ENCODE measurements at regions not wholly inside any gene's neighbourhood (a gene's known extent, or its start where the extent isn't known, plus 50 kb on each side); places are given as distances from the start of the nearest gene placed in this dataset.
A peak's percentile ranks its signal among the peaks of the same experiment; 100 is the strongest.

GRCh38 chr4:111797455-111798163 lies 347.6 kb upstream of the FAM241A start:
- Mint-ChIP-seq H3K27ac (ENCODE audit: unreplicated experiment) (no peak overlapping the region), H3K4me3 (ENCODE audit: unreplicated experiment) (peak overlapping the region; percentile 20), H3K36me3 (ENCODE audit: insufficient read depth, unreplicated experiment) (no peaks in the 10 kb centered on the region), H3K27me3 (ENCODE audit: insufficient read depth, unreplicated experiment) (peaks cover 4% of the 10 kb centered on the region), H3K4me1 (ENCODE audit: low read depth, unreplicated experiment) (no peaks in the 10 kb centered on the region), H3K9me3 (ENCODE audit: unreplicated experiment) (no peaks in the 10 kb centered on the region)
- no peak for DNase-seq
- POLR2A ChIA-PET = no interaction called here
- Histone ChIP-seq H3K9me3 (no peaks in the 10 kb centered on the region), H3K36me3 (ENCODE audit: control insufficient read depth, insufficient read depth, low read length) (no peaks in the 10 kb centered on the region), H3K4me1 (peaks cover 14% of the 10 kb centered on the region), H3K4me3 (ENCODE audit: low read depth, low read length) (no peak overlapping the region), H3K27me3 (replicated peaks; ENCODE audit: control insufficient read depth, insufficient read depth, low read length) (no peaks in the 10 kb centered on the region)
- CTCF ChIA-PET = no interaction called here
- BruUV-seq (replicated peaks) = no TSS peak
- TF ChIP-seq, protein P1, sequence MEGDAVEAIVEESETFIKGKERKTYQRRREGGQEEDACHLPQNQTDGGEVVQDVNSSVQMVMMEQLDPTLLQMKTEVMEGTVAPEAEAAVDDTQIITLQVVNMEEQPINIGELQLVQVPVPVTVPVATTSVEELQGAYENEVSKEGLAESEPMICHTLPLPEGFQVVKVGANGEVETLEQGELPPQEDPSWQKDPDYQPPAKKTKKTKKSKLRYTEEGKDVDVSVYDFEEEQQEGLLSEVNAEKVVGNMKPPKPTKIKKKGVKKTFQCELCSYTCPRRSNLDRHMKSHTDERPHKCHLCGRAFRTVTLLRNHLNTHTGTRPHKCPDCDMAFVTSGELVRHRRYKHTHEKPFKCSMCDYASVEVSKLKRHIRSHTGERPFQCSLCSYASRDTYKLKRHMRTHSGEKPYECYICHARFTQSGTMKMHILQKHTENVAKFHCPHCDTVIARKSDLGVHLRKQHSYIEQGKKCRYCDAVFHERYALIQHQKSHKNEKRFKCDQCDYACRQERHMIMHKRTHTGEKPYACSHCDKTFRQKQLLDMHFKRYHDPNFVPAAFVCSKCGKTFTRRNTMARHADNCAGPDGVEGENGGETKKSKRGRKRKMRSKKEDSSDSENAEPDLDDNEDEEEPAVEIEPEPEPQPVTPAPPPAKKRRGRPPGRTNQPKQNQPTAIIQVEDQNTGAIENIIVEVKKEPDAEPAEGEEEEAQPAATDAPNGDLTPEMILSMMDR (IDR thresholded peaks at IDR 0.05; ENCODE audit: insufficient read depth in 1 of 2, low read depth in 1 of 2, low read length in 1 of 2, severe bottlenecking in 1 of 2, unreplicated experiment in 1 of 2) = no peak
- intact Hi-C loops (cut with micrococcal nuclease; ENCODE audit: unreplicated experiment) = loop anchor here (1.0 kb wide), 1 partner anchor 155 kb away; no protein-coding TSS in a partner anchor

- no peak for DNase-seq
- H3K36me3 ChIP-seq (ENCODE audit: control insufficient read depth, insufficient read depth, low read length) = no peaks in the 10 kb centered on the region
- Mint-ChIP-seq H3K9me3 (ENCODE audit: unreplicated experiment) (no peaks in the 10 kb centered on the region), H3K27ac (ENCODE audit: unreplicated experiment) (no peak overlapping the region), H3K27me3 (ENCODE audit: insufficient read depth, unreplicated experiment) (peaks cover 4% of the 10 kb centered on the region), H3K36me3 (ENCODE audit: insufficient read depth, unreplicated experiment) (no peaks in the 10 kb centered on the region), H3K4me1 (ENCODE audit: low read depth, unreplicated experiment) (no peaks in the 10 kb centered on the region), H3K4me3 (ENCODE audit: unreplicated experiment) (no peak overlapping the region)
- POLR2A ChIA-PET = no interaction called here
- H3K4me3 ChIP-seq (ENCODE audit: low read depth, low read length) = no peak overlapping the region
- CTCF ChIA-PET = no interaction called here
- H3K9me3 ChIP-seq = no peaks in the 10 kb centered on the region
- TF ChIP-seq, protein P1 (IDR thresholded peaks at IDR 0.05; ENCODE audit: insufficient read depth in 1 of 2, low read depth in 1 of 2, low read length in 1 of 2, severe bottlenecking in 1 of 2, unreplicated experiment in 1 of 2) = peak in 1 of 2 experiments; percentile 27
- H3K4me1 ChIP-seq = peaks cover 8% of the 10 kb centered on the region; the same call in 1 of the 2 replicates
- intact Hi-C loops (cut with micrococcal nuclease; ENCODE audit: unreplicated experiment) = loop anchor here (1.0 kb wide), 1 partner anchor 157 kb away; no protein-coding TSS in a partner anchor
- no TSS peak for BruUV-seq (replicated peaks)
- H3K27me3 ChIP-seq (replicated peaks; ENCODE audit: control insufficient read depth, insufficient read depth, low read length) = no peaks in the 10 kb centered on the region
Measured at GRCh38 chr4:111798840-111799239, 346.4 kb upstream of the FAM241A start.

GRCh38 chr4:111800551-111800950 lies 344.7 kb upstream of the FAM241A start:
- BruUV-seq (replicated peaks) = no TSS peak
- Histone ChIP-seq H3K36me3 (ENCODE audit: control insufficient read depth, insufficient read depth, low read length) (no peaks in the 10 kb centered on the region), H3K27me3 (replicated peaks; ENCODE audit: control insufficient read depth, insufficient read depth, low read length) (no peaks in the 10 kb centered on the region), H3K9me3 (no peaks in the 10 kb centered on the region), H3K4me1 (peaks cover 8% of the 10 kb centered on the region; the same call in 1 of the 2 replicates), H3K4me3 (ENCODE audit: low read depth, low read length) (no peak overlapping the region)
- H3K27ac Mint-ChIP-seq (ENCODE audit: unreplicated experiment) = no peak overlapping the region
- no peaks in the 10 kb centered on the region for H3K4me1 Mint-ChIP-seq (ENCODE audit: low read depth, unreplicated experiment)
- TF ChIP-seq, protein P1 (IDR thresholded peaks at IDR 0.05; ENCODE audit: insufficient read depth in 1 of 2, low read depth in 1 of 2, low read length in 1 of 2, severe bottlenecking in 1 of 2, unreplicated experiment in 1 of 2) = no peak
- no peak overlapping the region for H3K4me3 Mint-ChIP-seq (ENCODE audit: unreplicated experiment)
- H3K27me3 Mint-ChIP-seq (ENCODE audit: insufficient read depth, unreplicated experiment) = peaks cover 4% of the 10 kb centered on the region
- H3K9me3 Mint-ChIP-seq (ENCODE audit: unreplicated experiment) = no peaks in the 10 kb centered on the region
- POLR2A ChIA-PET = no interaction called here
- CTCF ChIA-PET = no interaction called here
- DNase-seq = no peak
- intact Hi-C loops (cut with micrococcal nuclease; ENCODE audit: unreplicated experiment) = no loop called here
- H3K36me3 Mint-ChIP-seq (ENCODE audit: insufficient read depth, unreplicated experiment) = no peaks in the 10 kb centered on the region
